ENCODE measurements at regions not wholly inside any gene's neighbourhood (a gene's known extent, or its start where the extent isn't known, plus 50 kb on each side); places are given as distances from the start of the nearest gene placed in this dataset.

- H3K9me3 ChIP-seq (ENCODE audit: control insufficient read depth, insufficient read depth, low read depth, low read length) = 0 out of 2 replicates have a peak, but pooled peaks cover 2% of the 10 kb centered on the region
- no peak for ATAC-seq
- ChIA-PET POLR2A (no interaction called here), CTCF (no interaction called here)
- no peaks in the 10 kb centered on the region for H3K4me1 ChIP-seq (ENCODE audit: control insufficient read depth, insufficient read depth, low read length)
- H3K27me3 ChIP-seq (ENCODE audit: control insufficient read depth, insufficient read depth, low read length) = no peaks in the 10 kb centered on the region
- no peak overlapping the region for H3K4me3 ChIP-seq (ENCODE audit: low read depth in 2 of 2, low read length in 2 of 2)
- intact Hi-C loops (cut with micrococcal nuclease; ENCODE audit: unreplicated experiment) = no loop called here
- in situ Hi-C loops (cut with HindIII; ENCODE audit: low pct_unique_long_range_greater_than_20kb, low sequenced_read_pairs) = no loop called here
- BruUV-seq (replicated peaks) = no TSS peak
- TF ChIP-seq REST (IDR thresholded peaks at IDR 0.05; ENCODE audit: insufficient read depth in 1 of 2, low read depth in 2 of 2, low read length in 1 of 2) = no peak
- TF ChIP-seq SIN3A (IDR thresholded peaks at IDR 0.05; ENCODE audit: borderline replicate concordance, insufficient read depth, low read depth, low read length) = no peak
- no peak for TF ChIP-seq POLR2AphosphoS5 (IDR thresholded peaks at IDR 0.05; ENCODE audit: low read depth, low read length)
- TF ChIP-seq TCF7L2 (IDR thresholded peaks at IDR 0.05; ENCODE audit: low read depth, low read length) = no peak
- TF ChIP-seq, protein P1, sequence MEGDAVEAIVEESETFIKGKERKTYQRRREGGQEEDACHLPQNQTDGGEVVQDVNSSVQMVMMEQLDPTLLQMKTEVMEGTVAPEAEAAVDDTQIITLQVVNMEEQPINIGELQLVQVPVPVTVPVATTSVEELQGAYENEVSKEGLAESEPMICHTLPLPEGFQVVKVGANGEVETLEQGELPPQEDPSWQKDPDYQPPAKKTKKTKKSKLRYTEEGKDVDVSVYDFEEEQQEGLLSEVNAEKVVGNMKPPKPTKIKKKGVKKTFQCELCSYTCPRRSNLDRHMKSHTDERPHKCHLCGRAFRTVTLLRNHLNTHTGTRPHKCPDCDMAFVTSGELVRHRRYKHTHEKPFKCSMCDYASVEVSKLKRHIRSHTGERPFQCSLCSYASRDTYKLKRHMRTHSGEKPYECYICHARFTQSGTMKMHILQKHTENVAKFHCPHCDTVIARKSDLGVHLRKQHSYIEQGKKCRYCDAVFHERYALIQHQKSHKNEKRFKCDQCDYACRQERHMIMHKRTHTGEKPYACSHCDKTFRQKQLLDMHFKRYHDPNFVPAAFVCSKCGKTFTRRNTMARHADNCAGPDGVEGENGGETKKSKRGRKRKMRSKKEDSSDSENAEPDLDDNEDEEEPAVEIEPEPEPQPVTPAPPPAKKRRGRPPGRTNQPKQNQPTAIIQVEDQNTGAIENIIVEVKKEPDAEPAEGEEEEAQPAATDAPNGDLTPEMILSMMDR (IDR thresholded peaks at IDR 0.05) = no peak
- no peak for DNase-seq (ENCODE audit: low read depth, low spot score)
- no peak overlapping the region for H3K27ac ChIP-seq (ENCODE audit: low read length)
- no peaks in the 10 kb centered on the region for H3K36me3 ChIP-seq (ENCODE audit: control insufficient read depth, insufficient read depth, low read length)
Measured at GRCh38 chr6:85037221-85037620, 272.8 kb upstream of the TBX18 start.

DNA sequence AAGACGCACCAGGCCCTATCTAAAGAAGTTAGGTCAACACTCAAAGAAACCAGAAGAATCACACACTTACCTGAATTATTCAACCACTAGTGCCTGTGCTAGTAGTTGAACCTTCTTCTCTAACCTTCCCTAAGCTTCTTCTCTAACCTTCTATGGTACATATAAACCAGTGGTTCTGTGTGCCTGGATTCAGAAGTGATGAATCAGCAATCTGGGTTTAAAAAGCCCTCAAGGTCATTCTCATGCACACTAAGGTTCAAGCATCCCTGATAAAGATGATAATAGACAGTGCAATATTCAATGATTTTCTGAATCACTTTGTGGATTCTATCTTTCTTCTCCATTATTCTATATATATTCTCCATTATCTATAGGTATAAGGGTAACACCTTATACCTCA is 271.4 kb upstream of the TBX18 start:
- DNase-seq (ENCODE audit: low read depth, low spot score) (no peak), ATAC-seq (no peak)
- ChIA-PET POLR2A (no interaction called here), CTCF (no interaction called here)
- Histone ChIP-seq H3K27me3 (ENCODE audit: control insufficient read depth, insufficient read depth, low read length) (no peaks in the 10 kb centered on the region), H3K9me3 (ENCODE audit: control insufficient read depth, insufficient read depth, low read depth, low read length) (0 out of 2 replicates have a peak, but pooled peaks cover 2% of the 10 kb centered on the region), H3K27ac (ENCODE audit: low read length) (no peak overlapping the region), H3K4me1 (ENCODE audit: control insufficient read depth, insufficient read depth, low read length) (no peaks in the 10 kb centered on the region), H3K36me3 (ENCODE audit: control insufficient read depth, insufficient read depth, low read length) (no peaks in the 10 kb centered on the region), H3K4me3 (ENCODE audit: low read depth in 2 of 2, low read length in 2 of 2) (no peak overlapping the region)
- TF ChIP-seq, protein P1 (IDR thresholded peaks at IDR 0.05) = no peak
- no peak for TF ChIP-seq REST (IDR thresholded peaks at IDR 0.05; ENCODE audit: insufficient read depth in 1 of 2, low read depth in 2 of 2, low read length in 1 of 2)
- no peak for TF ChIP-seq SIN3A (IDR thresholded peaks at IDR 0.05; ENCODE audit: borderline replicate concordance, insufficient read depth, low read depth, low read length)
- no peak for TF ChIP-seq TCF7L2 (IDR thresholded peaks at IDR 0.05; ENCODE audit: low read depth, low read length)
- BruUV-seq (replicated peaks) = no TSS peak
- intact Hi-C loops (cut with micrococcal nuclease; ENCODE audit: unreplicated experiment) = no loop called here
- in situ Hi-C loops (cut with HindIII; ENCODE audit: low pct_unique_long_range_greater_than_20kb, low sequenced_read_pairs) = no loop called here
